Right hindlimb (tissue), 1 donor: ENCODE measurements at regions not wholly inside any gene's neighbourhood (a gene's known extent, or its start where the extent isn't known, plus 50 kb on each side); places are given as distances from the start of the nearest gene placed in this dataset.
"Not testable (repeated sequence)": the region's sequence is repeated elsewhere in the genome, so short reads cannot be mapped to it uniquely, and the experiment has no call there.

Experiments used
- DNase-seq: peaks from one replicate; pipeline ENCODE4 v3.0.0-alpha.2; 2018

DNA sequence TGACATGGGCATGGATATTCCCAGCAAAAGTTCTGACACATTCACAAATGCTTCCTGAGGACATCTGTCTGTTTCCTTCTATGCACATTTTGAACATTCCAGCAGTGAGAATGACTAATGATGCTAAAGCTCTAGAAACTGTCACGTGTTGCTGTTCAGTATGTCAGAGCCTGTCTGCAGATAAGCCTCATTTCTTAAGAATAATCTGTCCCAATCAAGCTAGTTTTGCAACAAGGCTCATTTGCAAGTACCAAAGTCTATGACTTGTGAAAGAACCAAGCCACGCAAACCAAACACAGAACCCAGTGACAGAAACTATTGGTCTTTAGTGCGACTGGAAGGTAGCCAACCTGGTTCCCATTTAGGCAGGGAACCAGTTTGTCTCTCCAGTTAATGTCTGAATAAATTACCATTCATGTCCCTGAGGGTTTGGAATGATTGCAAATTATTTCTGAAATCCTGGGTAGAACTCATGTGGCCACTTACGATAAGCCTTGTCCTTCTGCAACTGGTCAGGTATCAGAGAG is 178.5 kb downstream of the C9orf152 start:
- no peak for DNase-seq

DNA sequence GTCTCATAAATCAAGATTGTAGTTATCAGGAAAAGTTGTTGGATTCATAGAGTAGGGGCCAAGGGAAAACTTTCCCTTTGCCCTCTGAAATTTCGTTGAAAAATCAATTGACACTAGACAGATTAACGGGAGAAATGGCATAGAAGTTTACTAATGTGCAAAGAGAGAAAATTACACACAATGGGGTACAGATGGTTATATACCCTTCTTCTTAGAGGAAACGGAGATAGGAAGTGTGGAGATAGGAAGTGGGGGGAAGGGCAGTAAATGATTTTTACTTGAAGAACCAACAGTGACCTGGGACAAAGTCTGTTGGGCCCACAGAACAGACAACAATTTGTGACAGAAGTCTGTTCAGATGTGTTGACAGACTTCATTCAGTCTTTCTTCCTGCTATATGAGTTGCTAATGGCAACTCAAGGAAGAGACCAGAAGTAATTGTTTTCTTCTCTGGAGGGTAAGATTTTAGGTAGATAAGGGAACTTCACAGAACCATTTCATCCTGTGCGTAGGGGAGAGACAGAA is 177.9 kb downstream of the C9orf152 start:
- DNase-seq = no peak

DNA sequence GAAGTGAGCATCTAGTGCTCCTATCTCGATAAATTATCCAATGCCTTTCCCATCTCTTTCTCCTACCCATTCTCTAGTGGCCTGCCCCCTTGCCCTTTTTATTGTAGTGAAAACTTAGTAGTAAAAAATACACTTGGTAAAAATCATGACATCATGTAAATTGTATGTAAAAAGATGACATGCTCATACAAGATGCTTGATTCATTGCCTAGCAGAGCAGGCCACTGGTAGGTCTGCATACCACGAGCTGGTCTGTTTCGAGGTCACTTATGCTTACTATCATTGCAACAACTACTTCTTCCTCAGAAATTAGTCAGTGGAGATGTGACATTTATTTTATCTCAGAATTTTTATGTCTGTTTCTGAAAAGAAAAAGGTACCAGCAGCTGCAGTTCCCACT is 177.3 kb downstream of the C9orf152 start:
- DNase-seq = no peak

DNA sequence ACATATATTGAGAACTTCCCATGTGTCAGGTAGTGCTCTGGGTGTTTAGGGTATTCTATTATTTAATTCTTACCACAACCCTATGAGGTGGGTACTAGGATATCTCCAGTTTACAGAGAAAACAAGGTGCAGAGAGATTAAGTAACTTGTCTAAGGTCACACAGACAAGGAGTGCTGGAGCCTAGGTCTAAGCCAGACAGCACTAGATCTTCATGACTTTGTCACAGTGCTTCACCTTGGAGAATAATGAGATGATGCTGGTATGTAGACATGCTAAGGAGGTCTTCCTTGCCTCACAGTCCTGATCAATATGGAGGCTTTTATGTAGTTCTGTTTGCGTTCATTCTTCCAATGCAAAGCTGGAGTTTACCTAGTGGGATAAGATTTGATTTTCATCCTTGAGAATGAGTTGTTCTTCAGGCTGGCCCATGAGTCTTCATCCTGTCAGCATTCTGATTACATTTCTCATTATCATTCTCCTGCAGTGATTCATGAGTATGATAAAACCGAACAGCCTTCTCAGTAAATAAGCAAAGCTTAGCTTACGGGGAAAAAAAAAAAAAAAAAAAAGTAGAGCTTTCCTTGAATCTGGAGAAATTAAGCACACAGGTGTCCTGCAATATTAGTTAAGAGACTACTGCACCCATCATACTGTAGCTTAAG is 176.3 kb downstream of the C9orf152 start:
- DNase-seq = no peak

DNA sequence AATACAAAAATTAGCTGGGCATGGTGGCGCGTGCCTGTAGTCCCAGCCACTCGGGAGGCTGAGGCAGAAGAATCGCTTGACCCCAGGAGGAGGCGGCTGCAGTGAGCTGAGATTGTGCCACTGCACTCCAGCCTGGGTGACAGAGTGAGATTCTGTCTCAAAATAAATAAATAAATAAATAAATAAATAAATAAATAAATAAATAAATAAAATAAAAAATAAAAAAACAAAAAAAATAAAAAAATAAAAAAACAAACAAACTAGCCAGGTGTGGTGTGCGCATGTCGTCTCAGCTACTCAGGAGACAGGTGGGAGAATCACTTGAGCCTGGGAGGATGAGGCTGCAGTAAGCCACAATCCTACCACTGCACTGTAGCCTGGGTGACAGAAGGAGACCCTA is 175.4 kb downstream of the C9orf152 start:
- not testable (repeated sequence) for DNase-seq

DNA sequence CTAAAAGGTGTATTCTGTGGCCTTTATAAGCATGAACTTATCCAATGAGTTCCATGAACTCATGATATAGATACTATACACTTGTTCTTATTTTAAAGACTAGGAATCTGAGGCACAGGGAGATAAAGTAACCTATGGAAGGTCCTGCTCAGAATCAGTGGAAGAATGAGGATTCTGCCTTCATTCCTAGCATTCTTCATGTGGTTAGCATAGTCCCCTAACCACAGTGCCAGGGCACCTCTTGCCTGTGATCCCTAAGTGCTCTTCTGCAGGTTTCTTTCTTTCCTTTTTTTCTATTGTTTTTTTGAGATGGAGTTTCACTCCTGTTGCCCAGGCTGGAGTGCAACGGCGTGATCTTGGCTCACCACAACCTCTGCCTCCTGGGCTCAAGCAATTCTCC is 174.1 kb downstream of the C9orf152 start:
- DNase-seq = no peak

DNA sequence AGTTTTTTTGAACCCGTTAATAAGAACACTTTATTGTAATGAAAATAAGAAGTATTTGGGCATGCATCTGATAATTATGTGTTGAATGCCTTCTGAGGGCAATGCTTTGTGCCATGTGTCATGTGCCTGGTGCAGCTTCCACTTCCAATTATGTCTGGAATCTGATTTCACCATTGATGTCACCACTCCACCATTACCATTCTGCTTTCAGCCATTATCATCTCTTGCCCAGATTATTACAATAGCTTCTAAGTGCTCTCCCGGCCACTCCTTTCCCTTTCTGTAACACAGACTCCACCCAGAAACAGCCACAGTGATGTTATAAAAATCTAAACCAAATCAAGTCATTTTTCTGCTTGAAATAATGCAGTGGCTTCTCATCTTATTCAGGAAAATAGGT is 171.7 kb downstream of the C9orf152 start:
- DNase-seq = no peak

DNA sequence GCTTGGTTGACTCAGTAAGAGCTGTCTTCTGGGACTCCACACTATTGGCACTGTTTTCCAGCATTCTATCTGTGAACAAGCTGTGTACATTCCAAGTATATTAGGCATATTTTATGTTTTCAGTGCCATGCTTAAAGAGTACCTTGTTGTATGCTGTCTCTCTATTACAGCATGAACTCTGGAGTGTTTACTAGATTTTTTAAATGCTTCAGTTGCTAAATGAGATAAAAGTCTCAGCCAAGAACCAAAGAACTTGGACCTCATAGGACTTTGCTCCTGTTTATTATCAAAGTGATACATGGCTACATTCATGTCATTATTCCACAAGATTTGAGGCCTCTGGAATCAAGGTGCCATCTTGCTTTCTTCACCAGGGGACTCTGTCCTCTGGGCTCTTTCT is 167.2 kb downstream of the C9orf152 start:
- DNase-seq = no peak

DNA sequence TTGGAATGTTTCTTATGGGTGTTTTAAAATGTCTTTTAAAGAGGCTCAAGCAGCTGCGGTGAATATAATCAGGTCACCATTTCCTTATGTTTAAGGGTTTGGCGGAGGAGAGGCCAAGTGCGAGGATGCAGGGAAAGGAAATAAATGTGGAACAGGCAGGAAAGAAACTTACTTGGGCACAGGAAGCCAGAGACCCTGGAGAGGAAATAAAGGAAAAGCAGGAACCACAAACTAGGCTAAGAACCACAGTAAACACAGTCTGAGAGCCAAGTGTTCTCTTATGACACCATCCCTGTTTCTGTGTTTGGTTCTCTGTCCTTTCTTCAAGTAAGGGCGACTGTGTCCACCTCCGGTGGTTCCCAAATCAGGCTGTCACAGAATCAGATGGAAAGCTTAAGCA is 166.5 kb downstream of the C9orf152 start:
- DNase-seq = no peak

DNA sequence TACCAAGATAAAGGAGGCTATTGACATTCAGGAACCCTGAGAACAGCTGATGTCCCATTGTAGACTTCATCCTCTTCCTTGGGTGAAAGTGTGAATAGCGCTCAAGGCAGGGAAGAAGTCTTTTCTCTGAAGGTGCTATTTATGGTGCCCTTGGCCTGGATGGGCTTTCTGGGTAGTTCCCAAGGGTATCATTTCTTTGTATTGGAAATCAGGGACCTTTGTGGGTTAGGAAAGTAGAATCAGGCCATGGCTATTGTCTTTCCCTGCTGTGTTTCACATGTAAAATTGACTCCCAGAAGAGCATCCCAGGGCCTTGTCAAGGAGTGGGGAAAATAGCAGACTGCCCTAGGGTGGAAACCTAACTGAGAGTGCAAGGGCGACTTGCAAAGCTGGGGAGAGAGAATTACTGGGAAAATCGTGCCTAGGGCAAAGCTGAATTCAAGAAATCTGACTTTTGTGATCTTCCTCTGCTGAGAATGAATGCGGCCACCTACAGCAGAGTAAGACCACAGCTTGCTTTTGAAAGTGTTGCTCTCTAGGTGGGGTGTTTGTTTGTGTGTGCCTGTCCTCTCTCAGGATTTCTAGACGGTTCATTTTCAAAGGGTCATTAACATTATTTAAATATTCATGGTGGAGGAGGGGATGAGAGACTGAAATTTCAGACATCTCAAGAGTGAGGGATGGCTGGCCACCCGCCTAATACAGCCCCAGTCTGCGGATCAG is 160.6 kb downstream of the C9orf152 start:
- no peak for DNase-seq

DNA sequence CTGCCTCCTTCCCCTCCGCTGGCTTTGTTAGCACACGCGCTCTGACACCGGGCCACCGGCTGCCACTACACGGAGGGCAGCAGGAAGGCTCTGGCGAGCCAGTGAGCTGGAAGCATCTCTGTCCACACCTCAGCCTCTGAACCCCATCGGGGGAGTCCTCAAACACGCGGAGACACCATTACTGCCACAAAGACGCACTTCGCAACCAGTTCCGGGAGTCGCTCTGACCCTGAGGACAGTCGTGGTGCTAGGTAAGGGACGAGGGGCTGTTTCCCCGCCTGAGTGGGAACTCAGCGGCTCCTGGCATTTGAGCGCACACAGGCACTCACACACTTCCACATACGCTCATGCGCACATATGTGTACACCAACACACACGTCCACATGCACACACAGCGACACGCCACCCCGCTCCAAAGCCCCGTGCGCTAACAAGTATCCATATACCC is 160.0 kb downstream of the C9orf152 start:
- DNase-seq = no peak

DNA sequence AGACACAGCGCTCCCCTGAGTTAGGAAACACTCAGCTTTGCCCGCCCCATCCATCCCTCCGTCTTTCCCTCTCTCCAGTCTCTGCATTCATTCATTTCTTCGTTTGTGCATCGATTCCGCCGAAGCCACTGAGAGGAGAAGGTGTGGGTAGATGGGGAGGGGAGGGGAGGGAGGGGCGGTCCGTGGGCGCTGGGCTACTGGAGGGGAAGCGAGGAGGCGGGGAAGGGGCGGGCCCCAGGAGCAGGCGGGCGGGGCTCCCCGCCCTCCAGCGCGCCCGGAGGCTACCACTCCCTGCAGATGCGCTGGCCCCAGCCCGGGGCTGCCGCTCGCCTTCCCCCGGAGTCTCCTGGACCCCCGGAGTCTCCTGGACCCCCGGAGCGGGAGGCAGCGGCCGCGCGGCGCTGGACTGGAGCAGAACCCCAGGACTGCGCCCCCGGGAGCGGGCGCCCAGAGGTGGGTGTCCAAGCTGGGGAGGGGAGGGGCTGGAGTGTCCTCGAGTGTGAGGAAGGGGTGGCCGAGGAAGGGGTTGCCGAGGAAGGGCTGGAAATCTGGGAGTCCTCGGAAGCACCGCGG is 159.5 kb downstream of the C9orf152 start:
- peak; percentile 90 for DNase-seq

DNA sequence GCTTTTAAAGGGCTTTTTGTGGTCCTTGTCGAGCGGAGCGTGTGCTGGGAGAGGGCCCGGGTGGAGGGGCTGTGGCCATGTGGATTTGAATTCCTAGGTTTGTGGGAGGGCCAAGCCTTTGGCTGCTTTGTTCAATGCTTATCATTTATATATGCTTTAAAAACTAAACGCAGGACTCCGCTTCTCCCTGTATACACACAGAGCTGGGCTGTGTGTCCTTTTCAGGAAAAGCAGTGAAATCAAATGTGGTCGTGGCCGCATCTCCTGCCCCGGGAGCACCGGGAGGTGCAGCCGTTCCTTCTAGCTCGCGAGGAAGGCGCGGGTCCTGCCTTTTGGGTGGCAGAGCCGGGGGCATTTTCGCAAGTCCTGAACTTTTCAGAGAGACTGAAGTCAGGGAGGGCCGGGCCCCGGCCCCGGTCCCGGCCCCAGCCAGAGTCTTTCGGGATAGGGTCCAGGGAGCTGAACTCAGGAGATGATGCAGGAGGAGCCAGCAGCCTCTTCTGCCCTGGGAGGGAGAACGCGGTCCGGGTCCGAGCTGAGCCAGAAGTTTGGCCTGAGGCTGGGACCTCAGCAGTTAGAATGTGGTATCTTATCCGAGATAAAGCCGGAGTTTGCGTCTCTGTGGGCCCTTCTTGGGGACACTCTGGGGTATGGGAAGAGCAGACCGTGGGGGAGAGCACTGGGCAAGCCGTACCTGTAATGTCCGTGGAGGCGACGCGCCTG is 158.8 kb downstream of the C9orf152 start:
- peak; percentile 51 for DNase-seq

DNA sequence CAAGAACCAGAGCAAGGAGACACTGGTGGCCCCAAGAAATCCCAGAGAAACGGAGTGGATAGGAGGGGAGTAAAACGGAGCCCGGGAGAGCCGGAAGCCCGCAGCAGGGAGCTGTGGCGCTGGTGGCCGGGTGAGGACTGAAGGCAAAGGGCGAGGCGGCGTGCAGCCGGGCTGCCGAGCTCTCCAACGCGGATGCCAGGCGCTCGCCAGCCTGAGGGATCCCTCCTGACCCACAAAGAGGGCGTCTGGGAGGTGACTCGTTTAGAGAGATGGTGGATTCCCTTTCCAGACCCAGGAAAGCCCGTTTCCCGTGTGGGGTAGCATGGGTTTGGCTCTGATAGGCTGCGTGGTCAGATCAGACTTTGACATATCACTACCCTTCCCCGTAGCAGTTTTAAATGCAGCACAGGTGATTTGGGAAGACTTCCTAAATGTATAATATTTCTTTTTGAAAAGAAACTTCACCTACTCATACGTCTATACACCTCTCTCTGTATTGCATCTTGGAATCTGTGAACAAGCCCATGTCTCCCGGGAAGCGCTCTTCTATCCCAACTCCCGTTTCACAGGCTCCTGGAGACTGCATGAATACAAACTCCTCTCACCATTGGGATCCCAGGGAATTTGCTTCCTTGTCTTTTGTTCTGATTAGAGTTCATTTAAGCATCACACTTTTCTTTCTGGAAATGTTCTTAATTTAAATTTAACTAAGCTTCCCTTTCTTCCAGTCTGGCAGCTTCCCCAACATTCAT is 158.1 kb downstream of the C9orf152 start:
- DNase-seq = peak; percentile 49

DNA sequence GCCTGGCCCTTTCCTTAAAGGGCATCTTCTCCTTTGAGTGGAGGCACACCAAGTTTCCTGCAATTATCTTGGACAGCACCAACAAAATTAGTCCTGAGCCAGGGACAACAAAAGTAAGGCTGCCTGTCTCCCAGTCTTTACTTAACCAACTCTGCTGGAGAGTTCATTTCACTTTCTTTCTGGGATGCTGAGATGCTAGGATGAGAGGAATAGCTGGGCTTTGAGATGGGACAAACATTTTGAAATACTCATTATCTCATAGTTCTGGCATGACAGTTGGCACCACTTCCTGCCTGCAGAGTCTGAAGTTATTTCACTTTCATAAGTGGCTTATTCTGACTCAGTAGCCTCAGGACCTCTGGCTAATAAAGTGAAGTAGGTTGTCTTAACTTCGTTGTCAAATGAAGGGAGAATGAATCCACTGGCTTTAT is 157.0 kb downstream of the C9orf152 start:
- DNase-seq = no peak

DNA sequence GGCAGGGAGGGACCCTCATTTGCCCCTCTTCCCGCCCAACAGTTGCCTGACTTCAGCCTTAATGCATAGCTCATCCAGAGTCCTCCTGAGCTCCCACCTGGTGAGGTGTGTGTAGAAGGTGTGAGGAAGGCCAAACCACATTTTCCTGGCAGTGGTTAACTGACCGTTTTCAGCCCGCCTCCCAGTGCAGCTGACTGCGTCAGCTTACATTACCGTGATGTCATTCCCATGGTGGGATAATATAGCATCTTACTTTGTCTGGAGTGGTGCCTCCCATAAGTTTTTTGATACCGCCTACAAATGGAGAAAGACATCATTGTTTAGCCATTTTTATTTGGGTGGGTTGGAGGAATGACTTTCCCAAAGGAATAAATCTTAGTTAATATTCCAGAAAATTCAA is 151.9 kb downstream of the C9orf152 start:
- no peak for DNase-seq

DNA sequence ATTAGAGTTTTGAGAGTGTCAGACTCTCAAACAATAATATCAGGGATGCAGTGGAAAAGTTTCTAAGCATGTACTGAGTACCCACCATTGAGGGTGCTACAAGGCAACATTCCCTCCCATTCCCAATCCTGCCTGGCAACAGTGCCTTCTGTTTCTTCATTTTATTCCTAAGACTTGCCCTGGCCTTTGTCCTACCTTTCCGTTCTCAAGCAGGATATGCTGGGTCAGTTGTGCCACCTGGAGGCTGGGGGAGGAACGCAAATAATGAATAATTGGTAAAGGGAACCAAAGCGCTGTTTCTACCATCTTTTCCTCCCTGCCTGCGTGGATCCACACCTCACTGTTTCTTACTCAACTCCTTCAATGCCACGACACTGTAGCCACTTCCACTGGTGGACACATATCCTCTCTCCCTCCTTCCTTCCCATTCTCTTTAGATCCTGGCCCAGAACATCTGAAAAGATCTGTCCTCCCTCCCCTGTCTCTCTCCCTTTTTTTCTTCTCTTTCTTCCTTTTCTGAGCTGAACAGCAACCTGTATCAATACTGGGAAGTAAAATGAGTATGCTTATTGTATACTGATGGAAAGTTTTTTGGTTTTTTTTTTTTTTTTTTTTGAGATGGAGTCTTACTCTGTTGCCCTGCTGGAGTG is 149.5 kb downstream of the C9orf152 start:
- no peak for DNase-seq

DNA sequence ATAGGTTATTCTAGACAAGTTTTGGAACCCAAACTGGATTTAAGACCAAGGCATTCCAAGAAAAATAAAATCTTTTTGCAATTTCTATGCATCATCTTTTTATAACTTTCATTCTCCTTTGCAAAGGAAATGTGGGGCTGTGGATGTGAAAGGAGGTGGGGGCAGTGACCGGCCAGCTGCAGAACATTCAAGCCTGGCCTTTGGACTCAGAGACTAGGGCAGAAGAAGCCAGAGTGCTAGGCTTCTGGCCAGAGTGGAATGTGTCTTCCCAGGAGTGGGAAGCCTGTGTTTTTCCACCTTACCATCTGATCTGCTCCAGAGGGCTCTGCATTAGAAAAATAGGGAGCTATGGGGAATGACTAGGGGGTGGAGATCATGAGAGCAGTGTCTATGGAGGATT is 148.5 kb downstream of the C9orf152 start:
- peak; percentile 34 for DNase-seq

DNA sequence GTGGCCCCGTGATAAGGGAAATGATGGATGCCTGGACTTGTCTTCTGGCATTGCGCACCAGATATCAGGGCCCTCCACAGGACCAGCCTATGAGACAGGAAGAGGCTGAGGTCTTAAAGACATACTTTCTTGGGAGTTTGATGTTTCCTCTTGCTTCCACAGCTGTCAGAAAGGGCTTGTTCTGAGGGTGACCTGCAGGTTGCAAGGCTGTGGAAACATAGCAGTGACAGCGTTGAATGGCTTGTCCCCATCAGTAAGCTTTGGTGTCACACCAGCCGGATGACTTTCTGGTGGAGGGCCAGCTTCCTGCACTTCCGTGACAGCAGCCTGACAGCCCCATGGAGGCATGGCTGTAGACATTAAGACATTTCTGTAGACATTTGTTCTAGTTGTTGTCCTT is 143.2 kb downstream of the C9orf152 start:
- DNase-seq = no peak

DNA sequence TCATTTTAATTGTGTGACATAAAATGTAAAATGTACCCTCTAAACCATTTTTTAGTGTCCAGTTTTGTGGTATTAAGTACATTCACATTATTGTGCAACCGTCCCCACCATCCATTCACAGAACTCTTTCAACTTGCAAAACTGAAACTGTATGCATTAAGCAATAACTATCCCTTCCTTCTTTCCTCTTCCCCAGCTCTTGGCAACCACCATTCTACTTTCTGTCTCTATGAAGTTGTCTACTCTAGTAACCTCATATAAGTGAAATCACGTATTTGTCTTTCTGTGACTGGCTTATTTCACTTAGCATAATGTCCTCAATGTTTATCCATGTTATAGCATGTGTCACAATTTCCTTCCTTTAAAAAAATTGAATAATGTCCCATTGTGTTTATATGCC is 142.4 kb downstream of the C9orf152 start:
- no peak for DNase-seq

DNA sequence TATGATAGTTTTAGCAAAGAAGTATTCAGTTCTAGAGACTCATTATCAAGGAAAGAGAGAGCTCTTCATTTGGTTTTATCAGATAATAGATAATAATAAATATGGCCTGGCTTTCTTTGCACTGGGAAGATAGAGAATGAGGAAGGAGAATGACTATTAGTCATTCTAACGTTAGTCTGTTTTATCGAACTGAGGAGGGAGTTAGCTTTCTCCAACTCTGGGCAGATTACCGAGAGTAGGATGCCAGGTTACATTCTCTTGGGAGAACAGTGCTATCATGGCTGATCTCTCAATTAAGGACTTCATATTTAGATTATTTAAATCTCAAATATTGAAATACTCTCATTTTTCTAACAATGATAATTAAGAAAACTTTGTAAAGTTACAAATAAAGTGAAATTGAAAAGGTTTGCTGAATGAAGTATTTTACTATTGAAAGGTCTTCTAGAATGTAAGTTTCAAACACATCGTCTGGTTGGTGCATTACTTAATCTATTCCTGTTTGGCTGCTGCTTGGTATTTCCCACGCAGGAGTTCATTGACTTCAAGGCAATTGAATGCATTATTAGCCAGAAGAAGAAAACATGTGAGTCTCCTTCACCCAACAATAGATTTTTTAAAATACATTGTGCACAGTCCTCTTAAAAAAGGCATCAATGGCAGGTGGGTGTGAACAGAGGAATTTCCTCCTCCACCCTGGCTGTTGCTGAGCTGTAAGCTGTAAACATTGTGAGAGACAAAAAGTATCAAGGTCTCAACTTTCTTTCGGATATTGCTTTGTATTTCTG is 140.8 kb downstream of the C9orf152 start:
- no peak for DNase-seq
